ENCODE measurements at regions not wholly inside any gene's neighbourhood (a gene's known extent, or its start where the extent isn't known, plus 50 kb on each side); places are given as distances from the start of the nearest gene placed in this dataset.

DNA sequence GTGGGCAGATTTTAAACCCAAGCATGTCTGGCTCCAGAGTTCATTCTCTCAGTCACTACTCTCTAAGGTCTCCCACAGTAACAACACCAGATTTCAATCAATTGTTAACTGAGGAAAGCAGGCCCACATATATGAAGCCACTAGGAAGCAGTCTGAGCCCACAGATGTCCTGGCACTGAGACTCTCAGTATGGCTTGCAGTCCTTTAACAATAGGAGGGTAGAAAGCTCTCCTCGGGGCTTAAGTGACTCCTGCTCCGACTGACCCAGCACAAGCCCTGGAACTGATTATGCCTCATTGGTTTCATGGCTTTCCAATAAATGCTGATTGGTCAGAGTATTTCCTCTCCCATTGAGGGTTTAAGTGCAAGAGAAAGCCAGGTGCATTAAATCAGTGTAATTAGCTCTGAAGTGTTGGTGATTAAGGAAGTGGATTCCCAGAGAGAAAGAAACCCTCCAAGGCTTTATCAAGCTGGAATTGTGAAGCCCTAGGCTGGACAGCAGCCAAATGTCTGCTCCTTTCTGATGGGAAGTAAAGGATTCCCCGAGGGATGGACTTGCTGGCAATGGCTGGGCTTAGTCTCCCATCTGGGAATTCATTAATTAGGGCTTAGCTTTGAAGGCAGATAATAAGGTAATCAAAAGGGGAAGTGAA lies 76.6 kb upstream of the PROKR2 start:
- TF ChIP-seq CTCF (IDR thresholded peaks at IDR 0.05): no peak

DNA sequence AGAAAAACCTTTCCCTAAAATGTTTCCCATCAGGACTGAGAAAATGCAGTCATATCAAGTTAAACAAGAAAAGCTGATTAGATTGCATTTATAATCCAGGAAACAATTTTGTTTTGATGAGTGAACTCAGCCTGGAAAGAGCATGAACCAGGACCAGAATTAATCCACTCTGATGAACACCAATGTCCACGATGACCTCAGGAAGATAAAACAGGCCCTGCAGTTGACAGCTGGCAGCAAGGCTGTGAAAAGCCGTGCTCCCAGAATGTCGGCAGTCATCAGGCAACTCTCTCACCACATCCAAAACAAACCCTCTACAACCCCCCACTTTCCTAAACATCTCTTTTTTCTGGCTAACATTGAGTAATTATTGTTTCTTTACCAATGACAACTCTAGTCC lies 74.0 kb upstream of the PROKR2 start:
- no peak for TF ChIP-seq CTCF (IDR thresholded peaks at IDR 0.05)

GRCh38 chr20:5377484-5377883 lies 60.7 kb upstream of the PROKR2 start:
- TF ChIP-seq CTCF (IDR thresholded peaks at IDR 0.05): no peak

DNA sequence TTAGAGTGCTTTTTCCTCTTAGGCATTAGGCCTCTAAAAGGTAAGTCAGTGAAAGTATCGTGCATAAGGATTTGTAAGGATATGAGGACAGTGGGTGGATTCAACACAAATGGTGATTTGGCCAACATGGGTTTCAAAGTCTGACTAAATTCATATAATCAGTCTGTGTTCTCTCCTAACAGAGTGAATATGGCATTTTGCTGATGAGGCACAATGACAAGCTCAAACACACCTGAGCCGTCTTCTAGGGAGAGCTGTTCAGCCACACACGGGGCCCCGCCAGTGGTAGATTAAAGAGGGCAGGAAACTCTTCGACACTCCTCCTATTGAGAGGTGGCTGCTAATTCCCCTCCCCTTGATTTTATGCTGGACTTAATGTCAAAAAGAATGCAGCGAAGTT lies 59.5 kb upstream of the PROKR2 start:
- TF ChIP-seq CTCF (IDR thresholded peaks at IDR 0.05): no peak

DNA sequence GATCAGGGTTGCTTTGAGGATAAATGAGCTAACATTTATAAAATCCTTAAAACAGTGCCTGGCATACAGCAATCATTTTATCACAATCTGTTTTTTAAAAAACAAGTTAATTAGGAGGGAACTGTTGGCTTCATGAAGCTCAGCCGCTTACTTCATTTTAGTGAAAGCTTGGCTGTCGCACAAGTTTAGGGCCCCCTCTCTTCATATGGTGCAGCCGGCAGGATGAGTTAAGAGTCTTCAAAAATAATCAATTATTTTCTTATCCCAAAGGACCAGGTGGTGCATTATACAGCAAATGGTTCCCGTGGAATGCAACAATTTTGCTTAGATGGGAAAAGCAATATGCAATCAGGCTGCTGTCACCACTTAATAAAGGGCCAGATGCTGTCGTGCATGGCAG lies 57.4 kb upstream of the PROKR2 start:
- TF ChIP-seq CTCF (IDR thresholded peaks at IDR 0.05): no peak

- TF ChIP-seq CTCF (IDR thresholded peaks at IDR 0.05): no peak
Measured at GRCh38 chr20:5372371-5372770, 55.6 kb upstream of the PROKR2 start.

DNA sequence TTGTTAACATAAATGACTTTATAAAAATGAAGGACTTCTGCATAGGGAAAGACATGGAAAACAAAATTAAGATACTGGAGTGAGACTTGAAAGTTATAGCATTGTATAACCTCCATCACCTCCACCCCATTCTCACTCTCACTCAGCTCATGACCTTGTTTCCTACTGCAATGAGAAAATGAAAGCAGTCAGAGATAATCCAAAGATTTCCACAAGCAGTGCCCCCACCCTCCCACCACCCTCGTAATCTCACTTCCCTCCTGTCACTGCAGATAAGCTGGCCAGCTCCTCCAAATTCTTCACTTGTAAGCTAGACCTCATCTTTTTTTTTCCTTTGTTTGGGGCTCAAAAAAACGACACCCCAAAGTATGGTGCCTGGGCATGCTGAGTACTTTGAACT lies 52.9 kb upstream of the PROKR2 start:
- no peak for TF ChIP-seq CTCF (IDR thresholded peaks at IDR 0.05)
